Glutamatergic neuron (in vitro differentiated cells): ENCODE measurements at regions not wholly inside any gene's neighbourhood (a gene's known extent, or its start where the extent isn't known, plus 50 kb on each side); places are given as distances from the start of the nearest gene placed in this dataset.

Experiments used
- DNase-seq: peaks from one replicate; pipeline ENCODE4 v3.0.0; 2022
- H3K27ac Mint-ChIP-seq: one replicate; pipeline ENCODE4 v1.8.0; 2020; ENCODE audit warnings: mild to moderate bottlenecking, mixed read lengths, inconsistent platforms; ENCODE audit not compliant: unreplicated experiment
- H3K27me3 Mint-ChIP-seq: one replicate; pipeline ENCODE4 v1.8.0; 2020; ENCODE audit warnings: mild to moderate bottlenecking, moderate library complexity, mixed read lengths, inconsistent platforms; ENCODE audit not compliant: unreplicated experiment
- H3K36me3 Mint-ChIP-seq: one replicate; pipeline ENCODE4 v1.8.0; 2020; ENCODE audit warnings: mild to moderate bottlenecking, mixed read lengths, inconsistent platforms; ENCODE audit not compliant: unreplicated experiment
- H3K4me1 Mint-ChIP-seq: one replicate; pipeline ENCODE4 v1.8.0; 2020; ENCODE audit warnings: mild to moderate bottlenecking, low read depth, mixed read lengths, inconsistent platforms; ENCODE audit not compliant: unreplicated experiment
- H3K4me3 Mint-ChIP-seq: one replicate; pipeline ENCODE4 v1.8.0; 2020; ENCODE audit warnings: mild to moderate bottlenecking, mixed read lengths, inconsistent platforms; ENCODE audit not compliant: unreplicated experiment
- H3K9me3 Mint-ChIP-seq: one replicate; pipeline ENCODE4 v1.8.0; 2020; ENCODE audit warnings: mild to moderate bottlenecking, moderate library complexity, mixed read lengths, inconsistent platforms; ENCODE audit not compliant: unreplicated experiment
- CTCF ChIP-seq: fragments of 200-600 bp; sonication (generic); IDR thresholded peaks from one replicate; pipeline ENCODE4 v1.5.0; 2021; ENCODE audit not compliant: partially characterized antibody, unreplicated experiment

GRCh38 chr14:22007784-22008412 is 334.3 kb upstream of the OR4E1 start:
- Mint-ChIP-seq H3K27ac (no peak overlapping the region), H3K4me3 (no peak overlapping the region), H3K4me1 (no peaks in the 10 kb centered on the region), H3K9me3 (no peaks in the 10 kb centered on the region), H3K27me3 (no peaks in the 10 kb centered on the region), H3K36me3 (peaks cover 4% of the 10 kb centered on the region)
- DNase-seq: no peak
- TF ChIP-seq CTCF: no peak

- Mint-ChIP-seq H3K4me3 (no peak overlapping the region), H3K27ac (no peak overlapping the region), H3K36me3 (peaks cover 4% of the 10 kb centered on the region), H3K9me3 (no peaks in the 10 kb centered on the region), H3K27me3 (no peaks in the 10 kb centered on the region), H3K4me1 (no peaks in the 10 kb centered on the region)
- TF ChIP-seq CTCF: no peak
- no peak for DNase-seq
These were observed 333.7 kb upstream of the OR4E1 start for GRCh38 chr14:22007363-22007762.

- Mint-ChIP-seq H3K9me3 (no peaks in the 10 kb centered on the region), H3K27me3 (no peaks in the 10 kb centered on the region), H3K27ac (no peak overlapping the region)
These were observed 329.8 kb upstream of the OR4E1 start for GRCh38 chr14:22003461-22003860.

GRCh38 chr14:22002860-22003284 is 329.3 kb upstream of the OR4E1 start:
- H3K27ac Mint-ChIP-seq: no peak overlapping the region
- no peaks in the 10 kb centered on the region for H3K9me3 Mint-ChIP-seq
- peak; percentile 56 for TF ChIP-seq CTCF
- H3K4me1 Mint-ChIP-seq: no peaks in the 10 kb centered on the region
- H3K36me3 Mint-ChIP-seq: peaks cover 4% of the 10 kb centered on the region
- no peak overlapping the region for H3K4me3 Mint-ChIP-seq
- no peaks in the 10 kb centered on the region for H3K27me3 Mint-ChIP-seq
- DNase-seq: peak; percentile 63

More at GRCh38 chr14:22003461-22003860, 329.8 kb upstream of the OR4E1 start:
- H3K4me1 Mint-ChIP-seq: no peaks in the 10 kb centered on the region
- no peak for DNase-seq
- no peak overlapping the region for H3K4me3 Mint-ChIP-seq
- TF ChIP-seq CTCF: no peak
- H3K36me3 Mint-ChIP-seq: peaks cover 4% of the 10 kb centered on the region

GRCh38 chr14:21999402-21999801 is 325.8 kb upstream of the OR4E1 start:
- no peaks in the 10 kb centered on the region for H3K36me3 Mint-ChIP-seq
- H3K4me1 Mint-ChIP-seq: no peaks in the 10 kb centered on the region
- H3K27ac Mint-ChIP-seq: no peak overlapping the region
- H3K9me3 Mint-ChIP-seq: peaks cover 2% of the 10 kb centered on the region
- H3K27me3 Mint-ChIP-seq: no peaks in the 10 kb centered on the region
- no peak for DNase-seq
- TF ChIP-seq CTCF: no peak
- no peak overlapping the region for H3K4me3 Mint-ChIP-seq
